ENCODE measurements at regions not wholly inside any gene's neighbourhood (a gene's known extent, or its start where the extent isn't known, plus 50 kb on each side); places are given as distances from the start of the nearest gene placed in this dataset.

- no peak for TF ChIP-seq CTCF (IDR thresholded peaks at IDR 0.05)
Measured at GRCh38 chr6:167404385-167405049, 79.6 kb downstream of the TTLL2 start.

GRCh38 chr6:167405778-167406532 lies 81.1 kb downstream of the TTLL2 start:
- no peak for TF ChIP-seq CTCF (IDR thresholded peaks at IDR 0.05)

GRCh38 chr6:167407239-167408064 lies 82.6 kb downstream of the TTLL2 start:
- TF ChIP-seq CTCF (IDR thresholded peaks at IDR 0.05) = no peak

- no peak for TF ChIP-seq CTCF (IDR thresholded peaks at IDR 0.05)
Measured at GRCh38 chr6:167408235-167408869, 83.5 kb downstream of the TTLL2 start.

- no peak for TF ChIP-seq CTCF (IDR thresholded peaks at IDR 0.05)
Measured at GRCh38 chr6:167409079-167409478, 84.2 kb downstream of the TTLL2 start.

GRCh38 chr6:167409694-167410093 lies 84.8 kb downstream of the TTLL2 start:
- no peak for TF ChIP-seq CTCF (IDR thresholded peaks at IDR 0.05)

GRCh38 chr6:167410462-167410861 lies 85.6 kb downstream of the TTLL2 start:
- TF ChIP-seq CTCF (IDR thresholded peaks at IDR 0.05) = no peak

Measured in LNCAP (cell line).